ENCODE measurements at regions not wholly inside any gene's neighbourhood (a gene's known extent, or its start where the extent isn't known, plus 50 kb on each side); places are given as distances from the start of the nearest gene placed in this dataset.
A peak's percentile ranks its signal among the peaks of the same experiment; 100 is the strongest.

DNA sequence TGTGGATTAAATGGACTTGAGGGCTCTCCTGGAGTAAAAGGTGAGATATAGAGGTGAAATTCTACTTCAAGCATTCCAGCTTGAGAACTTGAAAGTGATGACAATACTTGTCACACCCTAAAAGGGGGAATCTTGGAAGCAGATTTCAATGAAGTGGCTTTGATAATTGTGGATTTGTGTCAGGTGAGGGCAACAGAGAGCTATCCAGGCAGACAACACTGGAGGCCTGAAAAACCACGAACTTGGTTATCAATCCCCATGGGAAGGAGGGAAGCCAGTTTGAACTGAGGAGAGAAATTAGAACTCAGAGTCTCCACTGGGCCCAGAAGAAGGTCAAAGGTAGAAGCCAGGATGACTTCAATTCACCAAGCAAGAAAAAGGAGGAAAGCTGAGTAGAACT is 263.9 kb downstream of the FIGN start:
- TF ChIP-seq GATA1 (IDR thresholded peaks at IDR 0.05; ENCODE audit: low read depth, low read length): no peak
- no peak for TF ChIP-seq POLR2A (IDR thresholded peaks at IDR 0.05; ENCODE audit: low read length)
- DNase-seq: no peak

DNA sequence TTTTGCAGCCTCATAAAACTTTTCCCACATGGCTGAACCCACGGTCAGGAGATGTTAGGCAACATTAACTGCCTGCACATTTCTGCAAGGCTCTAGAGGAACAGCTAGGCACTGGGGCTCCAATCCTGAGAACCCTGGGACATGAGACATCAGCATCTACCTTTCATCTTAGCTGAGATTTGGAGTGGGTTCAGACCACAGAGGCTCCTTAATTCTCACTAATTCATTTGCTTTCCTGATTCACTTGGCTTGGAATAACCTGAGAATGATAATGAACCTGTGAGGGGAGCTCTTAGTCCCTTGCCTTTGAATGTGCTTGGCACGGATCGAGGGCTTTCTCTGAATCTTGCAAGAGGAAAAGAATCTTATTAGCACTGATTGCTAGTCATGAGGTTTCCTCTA is 266.2 kb downstream of the FIGN start:
- no peak for DNase-seq
- no peak for TF ChIP-seq GATA1 (IDR thresholded peaks at IDR 0.05; ENCODE audit: low read depth, low read length)
- no peak for TF ChIP-seq POLR2A (IDR thresholded peaks at IDR 0.05; ENCODE audit: low read length)

DNA sequence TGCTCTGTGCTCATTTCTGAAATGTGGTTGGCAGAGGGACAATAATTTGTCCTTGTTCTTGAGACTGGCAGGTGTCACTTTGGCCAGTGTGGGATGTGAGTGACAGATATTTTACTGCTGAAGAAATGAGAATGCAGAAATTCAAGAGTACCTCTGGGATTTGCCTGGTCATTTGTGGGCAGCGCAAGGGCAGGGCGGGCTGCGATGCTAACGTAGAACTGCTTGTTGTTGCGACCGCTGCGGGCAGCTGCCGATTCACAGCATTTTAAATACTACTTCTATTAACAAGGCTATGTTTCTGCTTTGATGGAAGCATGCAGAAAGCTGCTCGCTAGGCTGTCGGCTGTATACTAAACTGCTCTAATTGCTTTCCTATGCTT is 268.6 kb downstream of the FIGN start:
- no peak for TF ChIP-seq GATA1 (IDR thresholded peaks at IDR 0.05; ENCODE audit: low read depth, low read length)
- no peak for TF ChIP-seq POLR2A (IDR thresholded peaks at IDR 0.05; ENCODE audit: low read length)
- no peak for DNase-seq

GRCh38 chr2:163466331-163467250 is 269.2 kb downstream of the FIGN start:
- TF ChIP-seq GATA1 (IDR thresholded peaks at IDR 0.05; ENCODE audit: low read depth, low read length): no peak
- TF ChIP-seq POLR2A (IDR thresholded peaks at IDR 0.05; ENCODE audit: low read length): no peak
- peak in 1 of 2 experiments; percentile 13 for DNase-seq

DNA sequence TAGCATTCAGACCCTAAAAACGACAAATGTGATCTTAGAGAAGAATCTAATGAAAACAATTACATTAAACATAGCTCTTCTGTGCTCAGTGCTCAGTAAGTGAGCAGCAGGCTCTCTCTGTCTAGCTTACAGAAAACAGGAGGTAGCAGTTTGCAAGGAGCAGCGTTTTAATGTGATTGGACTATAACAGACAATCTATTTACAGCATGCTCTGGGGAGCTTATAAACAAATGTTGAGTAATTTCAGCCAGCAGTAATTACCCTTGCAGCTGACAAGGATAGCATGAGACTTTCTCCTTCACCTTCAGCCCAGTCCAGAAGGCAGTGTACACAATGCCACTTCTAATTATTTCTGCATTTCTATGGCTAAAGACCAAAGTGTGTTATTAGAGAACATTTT is 270.4 kb downstream of the FIGN start:
- peak in 1 of 2 experiments; percentile 3 for DNase-seq
- no peak for TF ChIP-seq GATA1 (IDR thresholded peaks at IDR 0.05; ENCODE audit: low read depth, low read length)
- TF ChIP-seq POLR2A (IDR thresholded peaks at IDR 0.05; ENCODE audit: low read length): no peak

- no peak for DNase-seq
- no peak for TF ChIP-seq POLR2A (IDR thresholded peaks at IDR 0.05; ENCODE audit: low read length)
- no peak for TF ChIP-seq GATA1 (IDR thresholded peaks at IDR 0.05; ENCODE audit: low read depth, low read length)
Observed at GRCh38 chr2:163463411-163463810, 272.4 kb downstream of the FIGN start.

DNA sequence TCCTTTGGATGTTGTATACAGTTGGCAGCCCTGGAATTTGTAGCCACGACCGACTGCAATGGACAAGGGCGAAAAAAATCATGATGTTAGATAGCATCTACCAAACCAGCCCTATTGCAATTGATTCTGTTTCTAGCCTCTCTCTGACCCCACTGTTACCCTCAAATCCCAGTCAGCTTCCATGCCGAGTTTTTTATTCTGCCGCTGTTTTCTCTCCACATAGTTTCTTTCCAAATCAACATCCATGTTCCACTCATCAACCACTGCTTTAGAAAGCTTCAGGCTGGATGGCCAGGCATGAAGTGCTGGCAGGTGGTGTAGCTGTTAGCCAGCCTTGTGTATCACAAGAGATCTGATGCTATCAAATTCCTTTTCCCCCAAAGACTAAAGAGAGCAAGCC is 272.8 kb downstream of the FIGN start:
- no peak for TF ChIP-seq POLR2A (IDR thresholded peaks at IDR 0.05; ENCODE audit: low read length)
- no peak for TF ChIP-seq GATA1 (IDR thresholded peaks at IDR 0.05; ENCODE audit: low read depth, low read length)
- DNase-seq: no peak

DNA sequence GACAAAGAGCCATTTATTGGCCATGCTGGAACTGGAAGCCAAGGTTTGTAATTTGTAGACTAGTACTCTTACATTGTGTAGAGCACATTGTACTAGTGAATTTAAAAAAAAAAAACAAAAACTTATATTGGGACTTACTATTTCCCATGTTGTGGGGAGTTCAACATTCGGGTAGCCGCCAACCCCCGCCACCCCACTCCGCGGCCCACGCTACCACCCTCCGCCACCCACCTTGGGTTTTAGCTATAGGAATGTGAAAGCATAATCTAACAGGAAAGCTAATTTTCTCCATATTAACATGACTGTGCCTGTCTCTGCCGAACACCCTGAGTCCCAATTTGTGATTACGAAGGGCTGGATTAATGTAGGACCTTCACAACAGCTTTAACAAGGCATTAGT is 275.8 kb downstream of the FIGN start:
- DNase-seq: no peak
- TF ChIP-seq GATA1 (IDR thresholded peaks at IDR 0.05; ENCODE audit: low read depth, low read length) (no peak), POLR2A (IDR thresholded peaks at IDR 0.05; ENCODE audit: low read length) (no peak)

DNA sequence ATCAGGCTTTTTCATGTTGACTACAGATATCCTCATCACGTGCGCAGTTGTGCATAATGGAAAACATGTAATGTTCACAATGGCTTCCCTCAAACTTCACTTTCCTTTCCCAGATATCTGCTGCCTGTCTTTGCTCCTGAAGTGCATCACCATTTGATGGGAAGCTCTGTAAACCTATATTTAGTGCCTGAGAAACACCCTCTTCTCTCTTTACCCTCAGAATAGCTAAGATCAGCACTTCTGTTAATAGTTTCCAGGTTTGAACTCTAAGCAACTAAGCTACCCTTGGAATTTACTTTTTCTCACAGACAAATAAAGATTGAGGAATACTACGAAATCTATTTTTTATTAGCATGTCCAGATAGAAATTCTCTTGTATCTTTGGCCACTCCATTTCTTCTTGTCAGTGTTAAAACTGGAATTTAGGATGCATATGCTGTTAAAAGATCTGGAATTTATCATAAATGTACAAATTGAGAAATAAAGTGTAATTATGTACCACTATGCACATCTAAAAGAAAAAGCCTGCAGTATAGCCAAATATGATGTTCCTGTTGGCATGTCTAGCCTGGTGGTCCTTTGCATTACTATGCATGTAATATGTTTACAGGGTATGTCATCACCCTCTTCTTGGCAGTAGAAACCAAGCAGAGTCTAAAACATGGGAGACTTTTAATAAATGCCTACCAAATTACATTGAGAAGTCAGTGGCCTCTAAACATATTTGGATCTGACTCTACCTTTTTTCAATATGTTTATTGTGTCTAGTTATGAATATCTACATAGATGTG is 278.7 kb downstream of the FIGN start:
- peak in 1 of 2 experiments; percentile 16 for DNase-seq
- no peak for TF ChIP-seq POLR2A (IDR thresholded peaks at IDR 0.05; ENCODE audit: low read length)
- TF ChIP-seq GATA1 (IDR thresholded peaks at IDR 0.05; ENCODE audit: low read depth, low read length): no peak

DNA sequence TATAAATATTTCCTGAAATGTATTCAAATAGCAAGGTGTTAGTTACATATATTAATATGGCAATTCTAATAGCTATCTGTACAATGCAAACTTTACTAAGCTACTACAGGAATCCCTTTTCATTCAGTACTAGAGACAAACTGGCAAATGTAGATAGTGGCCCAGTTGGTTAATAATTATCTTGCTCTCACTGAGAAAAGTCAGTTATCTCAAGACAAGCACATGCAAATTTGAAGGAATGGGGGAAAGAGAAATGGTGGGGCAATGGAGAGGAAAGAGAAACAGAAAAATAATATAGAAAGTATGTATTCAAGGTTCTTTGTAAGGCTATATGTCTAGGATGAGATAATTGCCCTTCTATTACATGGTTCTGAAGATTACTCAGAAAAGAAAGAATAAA is 280.0 kb downstream of the FIGN start:
- peak; percentile 33 to 60 for DNase-seq
- TF ChIP-seq GATA1 (IDR thresholded peaks at IDR 0.05; ENCODE audit: low read depth, low read length) (no peak), POLR2A (IDR thresholded peaks at IDR 0.05; ENCODE audit: low read length) (no peak)

- TF ChIP-seq GATA1 (IDR thresholded peaks at IDR 0.05; ENCODE audit: low read depth, low read length): no peak
- TF ChIP-seq POLR2A (IDR thresholded peaks at IDR 0.05; ENCODE audit: low read length): no peak
- DNase-seq: no peak
Observed at GRCh38 chr2:163453920-163454319, 281.9 kb downstream of the FIGN start.

- no peak for DNase-seq
- no peak for TF ChIP-seq GATA1 (IDR thresholded peaks at IDR 0.05; ENCODE audit: low read depth, low read length)
Observed at GRCh38 chr2:163441603-163442002, 294.2 kb downstream of the FIGN start.

- TF ChIP-seq POLR2A (IDR thresholded peaks at IDR 0.05; ENCODE audit: low read length) (no peak), GATA1 (IDR thresholded peaks at IDR 0.05; ENCODE audit: low read depth, low read length) (no peak)
Observed at GRCh38 chr2:163436963-163437362, 298.8 kb downstream of the FIGN start.

DNA sequence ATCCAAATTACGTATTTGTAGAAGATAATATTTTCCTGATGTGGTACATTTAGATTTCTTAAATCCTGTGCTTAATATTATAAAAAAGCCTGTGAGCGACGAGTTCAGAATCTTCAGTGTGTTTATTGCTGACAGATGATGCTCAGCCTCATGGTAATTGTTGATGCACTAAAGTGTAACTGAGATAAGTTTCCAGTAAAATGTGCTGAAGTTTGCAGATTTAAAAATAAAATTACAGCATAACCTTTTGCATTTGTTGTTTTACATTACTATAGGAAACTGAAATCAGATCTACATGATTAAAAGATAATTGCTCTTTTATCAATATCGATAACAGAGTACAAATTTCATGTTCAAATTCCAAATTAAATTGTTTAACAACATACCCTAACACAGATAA is 307.6 kb downstream of the FIGN start:
- TF ChIP-seq POLR2A (IDR thresholded peaks at IDR 0.05; ENCODE audit: low read length): no peak
- no peak for TF ChIP-seq GATA1 (IDR thresholded peaks at IDR 0.05; ENCODE audit: low read depth, low read length)
- no peak for DNase-seq

More at GRCh38 chr2:163436963-163437362, 298.8 kb downstream of the FIGN start:
- no peak for DNase-seq

Data from erythroblast (primary cell).